ENCODE measurements at regions not wholly inside any gene's neighbourhood (a gene's known extent, or its start where the extent isn't known, plus 50 kb on each side); places are given as distances from the start of the nearest gene placed in this dataset.

GRCh38 chr10:128247576-128247975, 121.4 kb upstream of the MKI67 start:
- Mint-ChIP-seq H3K27ac (ENCODE audit: unreplicated experiment) (no peak overlapping the region), H3K4me3 (ENCODE audit: unreplicated experiment) (no peak overlapping the region), H3K4me1 (ENCODE audit: low read depth, unreplicated experiment) (peaks cover 6% of the 10 kb centered on the region), H3K9me3 (ENCODE audit: unreplicated experiment) (peaks cover 3% of the 10 kb centered on the region), H3K36me3 (ENCODE audit: unreplicated experiment) (no peaks in the 10 kb centered on the region), H3K27me3 (ENCODE audit: unreplicated experiment) (no peaks in the 10 kb centered on the region)
- DNase-seq: no peak
- TF ChIP-seq CTCF (IDR thresholded peaks at IDR 0.05; ENCODE audit: partially characterized antibody, unreplicated experiment): no peak

GRCh38 chr10:128254476-128254875, 128.3 kb upstream of the MKI67 start:
- no peak overlapping the region for H3K4me3 Mint-ChIP-seq (ENCODE audit: unreplicated experiment)
- peaks cover 20% of the 10 kb centered on the region for H3K4me1 Mint-ChIP-seq (ENCODE audit: low read depth, unreplicated experiment)
- H3K9me3 Mint-ChIP-seq (ENCODE audit: unreplicated experiment): no peaks in the 10 kb centered on the region
- no peak overlapping the region for H3K27ac Mint-ChIP-seq (ENCODE audit: unreplicated experiment)
- H3K36me3 Mint-ChIP-seq (ENCODE audit: unreplicated experiment): no peaks in the 10 kb centered on the region
- no peaks in the 10 kb centered on the region for H3K27me3 Mint-ChIP-seq (ENCODE audit: unreplicated experiment)
- TF ChIP-seq CTCF (IDR thresholded peaks at IDR 0.05; ENCODE audit: partially characterized antibody, unreplicated experiment): no peak
- DNase-seq: no peak

GRCh38 chr10:128257428-128257827, 131.2 kb upstream of the MKI67 start:
- Mint-ChIP-seq H3K27me3 (ENCODE audit: unreplicated experiment) (peaks cover 2% of the 10 kb centered on the region), H3K36me3 (ENCODE audit: unreplicated experiment) (no peaks in the 10 kb centered on the region), H3K4me1 (ENCODE audit: low read depth, unreplicated experiment) (peaks cover 18% of the 10 kb centered on the region), H3K27ac (ENCODE audit: unreplicated experiment) (no peak overlapping the region), H3K9me3 (ENCODE audit: unreplicated experiment) (no peaks in the 10 kb centered on the region), H3K4me3 (ENCODE audit: unreplicated experiment) (no peak overlapping the region)
- DNase-seq: no peak
- no peak for TF ChIP-seq CTCF (IDR thresholded peaks at IDR 0.05; ENCODE audit: partially characterized antibody, unreplicated experiment)

GRCh38 chr10:128258421-128258976, 132.3 kb upstream of the MKI67 start:
- Mint-ChIP-seq H3K27ac (ENCODE audit: unreplicated experiment) (no peak overlapping the region), H3K27me3 (ENCODE audit: unreplicated experiment) (peaks cover 2% of the 10 kb centered on the region), H3K4me1 (ENCODE audit: low read depth, unreplicated experiment) (peaks cover 14% of the 10 kb centered on the region), H3K36me3 (ENCODE audit: unreplicated experiment) (no peaks in the 10 kb centered on the region), H3K9me3 (ENCODE audit: unreplicated experiment) (no peaks in the 10 kb centered on the region), H3K4me3 (ENCODE audit: unreplicated experiment) (no peak overlapping the region)
- DNase-seq: no peak
- TF ChIP-seq CTCF (IDR thresholded peaks at IDR 0.05; ENCODE audit: partially characterized antibody, unreplicated experiment): no peak

GRCh38 chr10:128263891-128264688, 137.9 kb upstream of the MKI67 start:
- H3K4me3 Mint-ChIP-seq (ENCODE audit: unreplicated experiment): no peak overlapping the region
- TF ChIP-seq CTCF (IDR thresholded peaks at IDR 0.05; ENCODE audit: partially characterized antibody, unreplicated experiment): peak; percentile 73
- H3K36me3 Mint-ChIP-seq (ENCODE audit: unreplicated experiment): no peaks in the 10 kb centered on the region
- H3K4me1 Mint-ChIP-seq (ENCODE audit: low read depth, unreplicated experiment): peaks cover 9% of the 10 kb centered on the region
- peak; percentile 91 for DNase-seq
- H3K9me3 Mint-ChIP-seq (ENCODE audit: unreplicated experiment): no peaks in the 10 kb centered on the region
- H3K27me3 Mint-ChIP-seq (ENCODE audit: unreplicated experiment): peaks cover 2% of the 10 kb centered on the region
- no peak overlapping the region for H3K27ac Mint-ChIP-seq (ENCODE audit: unreplicated experiment)
